AG04449 (cell line): ENCODE measurements at regions not wholly inside any gene's neighbourhood (a gene's known extent, or its start where the extent isn't known, plus 50 kb on each side); places are given as distances from the start of the nearest gene placed in this dataset.

Experiments used
- CTCF ChIA-PET: fragments of 350-600 bp; formaldehyde crosslinking; extraction: SDS; loops from one replicate; lab custom pipeline; 2021; ENCODE audit warnings: antibody characterized with exemption; lab: Yijun Ruan, JAX
- POLR2A ChIA-PET: fragments of 400-600, 350-600 bp; formaldehyde crosslinking; extraction: SDS; loops from one replicate; lab custom pipeline; 2020; ENCODE audit warnings: antibody characterized with exemption, inconsistent platforms; lab: Yijun Ruan, JAX
- DNase-seq: peaks from one replicate; pipeline ENCODE4 v3.0.0-alpha.2; 2010; ENCODE audit warnings: low read depth, low spot score
- H3K4me3 ChIP-seq: 2 replicates; pipeline ENCODE4 v1.5.1; 2011; ENCODE audit warnings: low read depth, mild to moderate bottlenecking, control low read depth, low read length
- TF ChIP-seq, protein P1 (sequence below): IDR thresholded peaks from one replicate; pipeline ENCODE4 v1.5.1; 2011; ENCODE audit warnings: mild to moderate bottlenecking, moderate library complexity, low read length, control low read depth, inconsistent platforms; ENCODE audit not compliant: insufficient read depth; ENCODE audit errors: missing control alignments

DNA sequence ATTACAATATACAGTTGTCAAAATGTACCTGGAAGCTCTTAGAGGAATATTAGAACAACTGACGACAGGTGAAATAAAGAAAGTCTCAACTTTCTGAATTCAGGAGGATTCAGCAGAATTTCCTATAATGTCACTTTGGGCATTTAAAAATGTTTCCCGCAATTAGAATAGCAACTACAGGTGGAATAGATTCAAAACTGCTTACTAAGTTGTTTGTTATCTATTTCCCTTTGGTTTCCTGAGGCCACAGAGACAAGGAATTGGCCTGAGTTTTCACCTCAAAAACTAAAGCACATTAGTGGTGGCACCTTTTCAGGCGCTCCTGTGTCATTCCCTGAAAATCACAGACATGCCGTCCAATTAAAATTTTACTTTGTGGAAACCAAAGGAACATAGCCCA, 729.2 kb upstream of the FANCL start:
- no peak overlapping the region for H3K4me3 ChIP-seq
- TF ChIP-seq, protein P1, sequence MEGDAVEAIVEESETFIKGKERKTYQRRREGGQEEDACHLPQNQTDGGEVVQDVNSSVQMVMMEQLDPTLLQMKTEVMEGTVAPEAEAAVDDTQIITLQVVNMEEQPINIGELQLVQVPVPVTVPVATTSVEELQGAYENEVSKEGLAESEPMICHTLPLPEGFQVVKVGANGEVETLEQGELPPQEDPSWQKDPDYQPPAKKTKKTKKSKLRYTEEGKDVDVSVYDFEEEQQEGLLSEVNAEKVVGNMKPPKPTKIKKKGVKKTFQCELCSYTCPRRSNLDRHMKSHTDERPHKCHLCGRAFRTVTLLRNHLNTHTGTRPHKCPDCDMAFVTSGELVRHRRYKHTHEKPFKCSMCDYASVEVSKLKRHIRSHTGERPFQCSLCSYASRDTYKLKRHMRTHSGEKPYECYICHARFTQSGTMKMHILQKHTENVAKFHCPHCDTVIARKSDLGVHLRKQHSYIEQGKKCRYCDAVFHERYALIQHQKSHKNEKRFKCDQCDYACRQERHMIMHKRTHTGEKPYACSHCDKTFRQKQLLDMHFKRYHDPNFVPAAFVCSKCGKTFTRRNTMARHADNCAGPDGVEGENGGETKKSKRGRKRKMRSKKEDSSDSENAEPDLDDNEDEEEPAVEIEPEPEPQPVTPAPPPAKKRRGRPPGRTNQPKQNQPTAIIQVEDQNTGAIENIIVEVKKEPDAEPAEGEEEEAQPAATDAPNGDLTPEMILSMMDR: no peak
- ChIA-PET POLR2A (no interaction called here), CTCF (no interaction called here)
- DNase-seq: no peak

DNA sequence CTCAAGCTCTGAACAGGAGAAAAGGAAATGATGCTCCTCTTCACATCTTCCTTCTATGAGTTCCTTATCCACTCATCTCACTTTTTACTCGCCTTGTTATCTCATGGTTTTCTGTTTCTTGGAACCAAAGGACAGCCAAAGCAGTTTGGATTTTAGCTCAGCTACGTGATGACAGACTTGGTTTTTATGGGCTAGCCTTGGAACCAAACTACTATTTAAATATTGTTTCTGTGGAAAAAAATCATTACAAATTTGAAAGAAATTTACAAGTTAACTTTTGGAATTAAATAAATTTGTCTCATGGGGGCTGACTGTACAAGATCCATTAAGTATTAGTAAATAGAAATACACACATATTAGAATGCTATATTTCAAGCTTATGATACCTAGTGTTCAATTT, 727.8 kb upstream of the FANCL start:
- DNase-seq: no peak
- CTCF ChIA-PET: no interaction called here
- no peak overlapping the region for H3K4me3 ChIP-seq
- TF ChIP-seq, protein P1: no peak
- POLR2A ChIA-PET: no interaction called here

DNA sequence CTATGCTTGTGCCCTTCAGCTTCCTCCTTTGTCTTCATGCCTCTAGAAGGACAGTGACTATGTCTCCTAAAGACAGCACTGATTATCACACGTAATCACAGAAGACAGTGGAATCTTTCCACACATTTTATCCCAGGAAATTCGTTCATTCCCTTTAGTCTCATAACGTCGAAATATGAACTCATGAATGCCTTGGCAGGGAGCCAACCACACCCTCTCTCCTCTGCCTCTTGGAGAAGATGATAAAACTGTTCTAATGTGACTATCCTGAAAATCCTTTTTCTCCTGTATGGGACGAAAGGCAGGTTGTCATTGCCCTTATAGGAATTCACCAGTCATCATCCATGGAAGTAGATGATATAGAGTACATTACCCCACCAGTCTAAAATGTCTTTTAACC, 726.6 kb upstream of the FANCL start:
- CTCF ChIA-PET: no interaction called here
- TF ChIP-seq, protein P1: no peak
- no peak overlapping the region for H3K4me3 ChIP-seq
- POLR2A ChIA-PET: no interaction called here
- DNase-seq: no peak

DNA sequence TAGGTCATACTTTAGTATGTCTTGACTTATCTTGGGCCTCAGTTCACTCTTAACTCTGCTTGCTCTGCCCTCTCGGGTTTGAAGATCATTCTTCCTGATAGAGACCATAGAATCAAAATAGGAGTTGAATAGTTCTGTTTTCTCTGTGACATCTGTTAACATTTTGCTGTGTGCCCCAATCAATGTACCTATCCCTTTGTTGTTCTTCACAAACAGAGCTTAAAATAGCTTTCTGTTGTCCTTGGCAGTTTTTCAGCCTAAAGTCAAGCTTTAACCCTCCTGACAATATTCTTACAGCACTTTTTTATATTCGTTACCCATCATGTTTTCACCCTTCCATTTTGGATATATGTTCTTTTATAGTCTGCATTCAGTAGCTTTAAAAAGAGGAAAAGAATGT, 724.5 kb upstream of the FANCL start:
- ChIA-PET CTCF (no interaction called here), POLR2A (no interaction called here)

DNA sequence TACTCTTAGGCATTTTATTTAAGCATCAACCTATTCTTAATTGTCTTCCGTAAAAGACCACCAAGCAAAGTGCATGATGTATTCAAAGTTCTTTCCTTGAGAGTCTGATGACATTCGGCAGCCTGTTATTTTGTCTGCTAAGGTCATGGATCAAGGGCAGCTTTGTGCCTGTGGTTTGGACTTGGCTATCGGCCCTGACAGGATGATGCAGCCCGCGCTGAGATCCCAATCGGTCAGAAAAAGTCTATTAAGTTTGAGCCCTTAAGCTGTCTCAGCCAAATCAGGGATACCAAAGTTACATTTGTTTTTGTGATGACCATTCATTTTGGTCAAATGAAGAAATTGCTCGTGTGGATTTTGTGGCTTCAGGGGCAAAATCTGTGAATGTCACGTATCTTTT, 718.9 kb upstream of the FANCL start:
- ChIA-PET CTCF (interaction anchor here (1.2 kb wide), 1 partner anchor 10 kb away, joined by 3 read pairs; no protein-coding TSS in a partner anchor), POLR2A (no interaction called here)
- DNase-seq: no peak

More for the DNA sequence above, 724.5 kb upstream of the FANCL start:
- no peak overlapping the region for H3K4me3 ChIP-seq
- TF ChIP-seq, protein P1: no peak
- no peak for DNase-seq

DNA sequence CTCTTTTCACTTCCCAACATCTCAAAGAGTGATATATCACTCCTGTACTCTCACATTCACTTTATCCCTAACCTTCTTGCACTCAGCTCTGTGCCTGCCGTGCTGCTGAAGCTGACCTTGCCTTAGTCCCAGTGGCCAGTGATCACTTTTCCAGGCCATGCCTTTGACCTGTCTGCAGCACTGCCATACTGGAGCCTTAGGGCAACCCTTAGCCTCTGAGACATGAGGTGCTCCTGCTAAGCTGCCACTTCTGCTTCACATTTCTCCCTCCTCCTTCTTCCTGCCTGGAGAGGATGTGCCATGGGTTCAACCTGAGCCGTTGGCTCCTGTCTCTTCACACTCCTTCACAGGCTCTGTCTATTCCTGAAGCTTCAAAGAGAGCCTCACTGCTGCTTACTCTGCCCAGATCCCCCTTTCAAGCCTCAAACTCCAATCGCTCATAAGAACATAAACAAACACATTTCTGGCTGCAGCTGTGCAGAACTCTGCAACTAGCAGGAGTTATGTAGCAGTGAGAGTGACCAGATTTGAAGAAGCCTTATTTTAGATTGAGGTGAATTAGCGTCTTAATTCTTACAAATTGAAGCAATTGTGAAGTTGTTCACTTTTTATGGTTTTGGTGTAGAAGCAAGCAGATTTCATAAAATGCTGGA, 716.2 kb upstream of the FANCL start:
- H3K4me3 ChIP-seq: no peak overlapping the region
- CTCF ChIA-PET: no interaction called here
- POLR2A ChIA-PET: no interaction called here
- no peak for DNase-seq
- TF ChIP-seq, protein P1: no peak

More for the DNA sequence above, 718.9 kb upstream of the FANCL start:
- H3K4me3 ChIP-seq: no peak overlapping the region
- TF ChIP-seq, protein P1: no peak
